H1 (cell line): ENCODE measurements at regions not wholly inside any gene's neighbourhood (a gene's known extent, or its start where the extent isn't known, plus 50 kb on each side); places are given as distances from the start of the nearest gene placed in this dataset.

Source experiments
- CBX5 ChIP-seq: fragments of 300-800, 300-1000 bp; sonication (generic); IDR thresholded peaks from 2 replicates; pipeline ENCODE4 v1.7.1; 2016; ENCODE audit warnings: antibody characterized with exemption, low read length, low read depth
- CREB1 ChIP-seq: IDR thresholded peaks from 2 replicates; pipeline ENCODE4 v1.6.1; 2012; ENCODE audit warnings: inconsistent platforms
- GABPA ChIP-seq: IDR thresholded peaks from 2 replicates; pipeline ENCODE4 v1.6.1; 2011; ENCODE audit warnings: mild to moderate bottlenecking, low read length, moderate library complexity, borderline replicate concordance; ENCODE audit not compliant: insufficient read depth
- NRF1 ChIP-seq: IDR thresholded peaks from 2 replicates; pipeline ENCODE4 v1.6.1; 2011; ENCODE audit warnings: mild to moderate bottlenecking, low read depth, low read length, improper control_type of control experiment

DNA sequence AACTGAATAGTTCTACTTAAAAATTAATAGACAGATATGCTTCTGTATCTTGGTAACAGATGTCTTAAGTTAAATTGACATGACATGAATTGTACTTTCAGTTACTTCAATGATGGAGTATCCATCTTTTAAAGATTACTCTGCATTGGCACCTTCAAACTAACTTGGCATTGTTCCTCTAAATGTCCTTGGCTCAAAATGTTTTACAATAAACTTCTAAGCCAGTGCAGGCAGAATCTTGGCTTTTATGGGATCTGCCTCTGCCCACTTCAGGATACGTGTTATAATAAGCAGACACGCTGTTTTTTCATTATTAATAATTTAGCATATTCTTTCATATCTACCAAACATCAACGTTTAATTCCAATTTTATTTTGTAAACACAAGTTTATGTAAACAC, 873.4 kb upstream of the ADAMTS5 start (continued):
- TF ChIP-seq GABPA (no peak), CBX5 (no peak), NRF1 (no peak), CREB1 (no peak)
- TF ChIP-seq, all 59 proteins: peak for 0
